ENCODE measurements at regions not wholly inside any gene's neighbourhood (a gene's known extent, or its start where the extent isn't known, plus 50 kb on each side); places are given as distances from the start of the nearest gene placed in this dataset.

- Mint-ChIP-seq H3K27ac (ENCODE audit: unreplicated experiment) (no peak overlapping the region), H3K36me3 (ENCODE audit: insufficient read depth, unreplicated experiment) (no peaks in the 10 kb centered on the region), H3K4me1 (ENCODE audit: low read depth, unreplicated experiment) (no peaks in the 10 kb centered on the region), H3K9me3 (ENCODE audit: low read depth, unreplicated experiment) (peaks cover 7% of the 10 kb centered on the region), H3K4me3 (ENCODE audit: low read depth, unreplicated experiment) (no peak overlapping the region), H3K27me3 (ENCODE audit: unreplicated experiment) (no peaks in the 10 kb centered on the region)
- DNase-seq: no peak
- BruUV-seq (replicated peaks): no TSS peak
- TF ChIP-seq, protein P1, sequence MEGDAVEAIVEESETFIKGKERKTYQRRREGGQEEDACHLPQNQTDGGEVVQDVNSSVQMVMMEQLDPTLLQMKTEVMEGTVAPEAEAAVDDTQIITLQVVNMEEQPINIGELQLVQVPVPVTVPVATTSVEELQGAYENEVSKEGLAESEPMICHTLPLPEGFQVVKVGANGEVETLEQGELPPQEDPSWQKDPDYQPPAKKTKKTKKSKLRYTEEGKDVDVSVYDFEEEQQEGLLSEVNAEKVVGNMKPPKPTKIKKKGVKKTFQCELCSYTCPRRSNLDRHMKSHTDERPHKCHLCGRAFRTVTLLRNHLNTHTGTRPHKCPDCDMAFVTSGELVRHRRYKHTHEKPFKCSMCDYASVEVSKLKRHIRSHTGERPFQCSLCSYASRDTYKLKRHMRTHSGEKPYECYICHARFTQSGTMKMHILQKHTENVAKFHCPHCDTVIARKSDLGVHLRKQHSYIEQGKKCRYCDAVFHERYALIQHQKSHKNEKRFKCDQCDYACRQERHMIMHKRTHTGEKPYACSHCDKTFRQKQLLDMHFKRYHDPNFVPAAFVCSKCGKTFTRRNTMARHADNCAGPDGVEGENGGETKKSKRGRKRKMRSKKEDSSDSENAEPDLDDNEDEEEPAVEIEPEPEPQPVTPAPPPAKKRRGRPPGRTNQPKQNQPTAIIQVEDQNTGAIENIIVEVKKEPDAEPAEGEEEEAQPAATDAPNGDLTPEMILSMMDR (IDR thresholded peaks at IDR 0.05; ENCODE audit: unreplicated experiment): no peak
- CTCF ChIA-PET: no interaction called here
- intact Hi-C loops (cut with micrococcal nuclease; ENCODE audit: unreplicated experiment): no loop called here
These were observed 717.1 kb downstream of the SEMA5A start for GRCh38 chr5:8828596-8829322.

GRCh38 chr5:8829323-8830029 is 716.4 kb downstream of the SEMA5A start:
- DNase-seq: peak; percentile 31
- H3K36me3 Mint-ChIP-seq (ENCODE audit: insufficient read depth, unreplicated experiment): no peaks in the 10 kb centered on the region
- H3K27me3 Mint-ChIP-seq (ENCODE audit: unreplicated experiment): no peaks in the 10 kb centered on the region
- TF ChIP-seq, protein P1 (IDR thresholded peaks at IDR 0.05; ENCODE audit: unreplicated experiment): no peak
- H3K4me1 Mint-ChIP-seq (ENCODE audit: low read depth, unreplicated experiment): no peaks in the 10 kb centered on the region
- CTCF ChIA-PET: interaction anchor here (0.5 kb wide), 1 partner anchor 890 kb away, joined by 3 read pairs; no protein-coding TSS in a partner anchor
- H3K4me3 Mint-ChIP-seq (ENCODE audit: low read depth, unreplicated experiment): no peak overlapping the region
- H3K27ac Mint-ChIP-seq (ENCODE audit: unreplicated experiment): no peak overlapping the region
- H3K9me3 Mint-ChIP-seq (ENCODE audit: low read depth, unreplicated experiment): peaks cover 7% of the 10 kb centered on the region
- intact Hi-C loops (cut with micrococcal nuclease; ENCODE audit: unreplicated experiment): no loop called here
- BruUV-seq (replicated peaks): no TSS peak

- no TSS peak for BruUV-seq (replicated peaks)
- TF ChIP-seq, protein P1 (IDR thresholded peaks at IDR 0.05; ENCODE audit: unreplicated experiment): no peak
- peak overlapping the region; percentile 27 for H3K27ac Mint-ChIP-seq (ENCODE audit: unreplicated experiment)
- DNase-seq: no peak
- no peaks in the 10 kb centered on the region for H3K27me3 Mint-ChIP-seq (ENCODE audit: unreplicated experiment)
- intact Hi-C loops (cut with micrococcal nuclease; ENCODE audit: unreplicated experiment): no loop called here
- CTCF ChIA-PET: interaction anchor here (1.1 kb wide), 1 partner anchor 76 kb away, joined by 3 read pairs; no protein-coding TSS in a partner anchor
- H3K36me3 Mint-ChIP-seq (ENCODE audit: insufficient read depth, unreplicated experiment): no peaks in the 10 kb centered on the region
- peaks cover 7% of the 10 kb centered on the region for H3K9me3 Mint-ChIP-seq (ENCODE audit: low read depth, unreplicated experiment)
- no peak overlapping the region for H3K4me3 Mint-ChIP-seq (ENCODE audit: low read depth, unreplicated experiment)
- no peaks in the 10 kb centered on the region for H3K4me1 Mint-ChIP-seq (ENCODE audit: low read depth, unreplicated experiment)
These were observed 714.6 kb downstream of the SEMA5A start for GRCh38 chr5:8831251-8831650.

DNA sequence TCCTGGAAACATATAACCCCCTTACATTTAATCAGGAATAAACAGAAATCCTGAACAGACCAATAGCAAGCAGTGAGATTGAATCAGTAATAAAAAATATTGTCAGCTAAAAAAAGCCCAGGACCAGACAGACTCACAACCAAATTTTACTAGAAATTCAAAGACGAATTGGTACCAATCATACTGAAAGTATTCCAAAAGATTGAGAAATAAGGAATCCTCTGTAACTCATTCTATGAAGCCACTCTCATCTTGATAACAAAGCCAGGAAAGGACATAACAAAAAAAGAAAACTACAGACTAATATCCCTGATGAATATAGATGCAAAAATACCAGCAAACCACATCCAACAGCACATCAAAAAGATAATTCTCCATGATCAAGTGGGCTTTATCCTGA is 714.0 kb downstream of the SEMA5A start:
- no TSS peak for BruUV-seq (replicated peaks)
- H3K27me3 Mint-ChIP-seq (ENCODE audit: unreplicated experiment): no peaks in the 10 kb centered on the region

More for the DNA sequence above, 714.0 kb downstream of the SEMA5A start:
- Mint-ChIP-seq H3K9me3 (ENCODE audit: low read depth, unreplicated experiment) (peaks cover 7% of the 10 kb centered on the region), H3K27ac (ENCODE audit: unreplicated experiment) (peak overlapping the region; percentile 27), H3K36me3 (ENCODE audit: insufficient read depth, unreplicated experiment) (no peaks in the 10 kb centered on the region), H3K4me1 (ENCODE audit: low read depth, unreplicated experiment) (no peaks in the 10 kb centered on the region), H3K4me3 (ENCODE audit: low read depth, unreplicated experiment) (no peak overlapping the region)
- CTCF ChIA-PET: no interaction called here
- intact Hi-C loops (cut with micrococcal nuclease; ENCODE audit: unreplicated experiment): no loop called here
- TF ChIP-seq, protein P1 (IDR thresholded peaks at IDR 0.05; ENCODE audit: unreplicated experiment): no peak
- no peak for DNase-seq
